Astrocyte of the spinal cord (primary cell): ENCODE measurements at regions not wholly inside any gene's neighbourhood (a gene's known extent, or its start where the extent isn't known, plus 50 kb on each side); places are given as distances from the start of the nearest gene placed in this dataset.

Experiments used
- DNase-seq: peaks from one replicate; pipeline ENCODE4 v3.0.0; 2011; ENCODE audit warnings: low read depth, low spot score
- H3K4me3 ChIP-seq: 2 replicates; pipeline ENCODE4 v1.5.1; 2011; ENCODE audit warnings: low read depth, mild to moderate bottlenecking, low read length, moderate library complexity
- in situ Hi-C: cut with HindIII; loops from 2 replicates; pipeline ENCODE4 v1.10.0; 2017; ENCODE audit warnings: low sequenced_read_pairs
- TF ChIP-seq, protein P1 (sequence below): IDR thresholded peaks from 2 replicates; pipeline ENCODE4 v1.5.1; 2012; ENCODE audit warnings: low read depth, mild to moderate bottlenecking, low read length, inconsistent platforms

DNA sequence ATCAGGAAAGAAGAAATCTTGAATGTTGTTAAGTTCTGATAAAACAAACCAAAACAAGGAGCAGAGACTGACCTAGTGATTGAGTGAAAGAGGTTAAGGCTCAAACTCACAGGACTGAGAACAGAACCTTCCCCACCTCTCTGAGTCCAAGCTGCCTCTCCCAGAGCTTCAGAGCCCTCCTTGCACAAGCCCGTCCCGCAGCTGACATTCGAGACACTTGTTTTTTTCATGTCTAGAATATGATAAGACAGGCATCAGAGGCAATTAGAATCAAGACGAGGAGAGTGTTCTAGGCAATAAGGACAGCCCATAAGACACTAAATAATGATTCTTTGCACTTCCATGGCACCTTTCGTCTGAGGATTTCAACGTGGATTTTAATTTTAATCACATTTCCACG, 140.6 kb downstream of the PXDC1 start:
- no peak overlapping the region for H3K4me3 ChIP-seq
- TF ChIP-seq, protein P1, sequence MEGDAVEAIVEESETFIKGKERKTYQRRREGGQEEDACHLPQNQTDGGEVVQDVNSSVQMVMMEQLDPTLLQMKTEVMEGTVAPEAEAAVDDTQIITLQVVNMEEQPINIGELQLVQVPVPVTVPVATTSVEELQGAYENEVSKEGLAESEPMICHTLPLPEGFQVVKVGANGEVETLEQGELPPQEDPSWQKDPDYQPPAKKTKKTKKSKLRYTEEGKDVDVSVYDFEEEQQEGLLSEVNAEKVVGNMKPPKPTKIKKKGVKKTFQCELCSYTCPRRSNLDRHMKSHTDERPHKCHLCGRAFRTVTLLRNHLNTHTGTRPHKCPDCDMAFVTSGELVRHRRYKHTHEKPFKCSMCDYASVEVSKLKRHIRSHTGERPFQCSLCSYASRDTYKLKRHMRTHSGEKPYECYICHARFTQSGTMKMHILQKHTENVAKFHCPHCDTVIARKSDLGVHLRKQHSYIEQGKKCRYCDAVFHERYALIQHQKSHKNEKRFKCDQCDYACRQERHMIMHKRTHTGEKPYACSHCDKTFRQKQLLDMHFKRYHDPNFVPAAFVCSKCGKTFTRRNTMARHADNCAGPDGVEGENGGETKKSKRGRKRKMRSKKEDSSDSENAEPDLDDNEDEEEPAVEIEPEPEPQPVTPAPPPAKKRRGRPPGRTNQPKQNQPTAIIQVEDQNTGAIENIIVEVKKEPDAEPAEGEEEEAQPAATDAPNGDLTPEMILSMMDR: no peak
- no peak for DNase-seq
- in situ Hi-C loops: no loop called here

- H3K4me3 ChIP-seq: no peak overlapping the region
- DNase-seq: peak; percentile 47
- TF ChIP-seq, protein P1: no peak
- in situ Hi-C loops: no loop called here
Measured at GRCh38 chr6:3610206-3610605, 141.3 kb downstream of the PXDC1 start.

- in situ Hi-C loops: no loop called here
- no peak overlapping the region for H3K4me3 ChIP-seq
- TF ChIP-seq, protein P1: no peak
- DNase-seq: no peak
Measured at GRCh38 chr6:3609388-3609787, 142.1 kb downstream of the PXDC1 start.

GRCh38 chr6:3608159-3608558, 143.4 kb downstream of the PXDC1 start:
- TF ChIP-seq, protein P1: no peak
- H3K4me3 ChIP-seq: no peak overlapping the region
- DNase-seq: peak; percentile 28
- in situ Hi-C loops: no loop called here

- no peak overlapping the region for H3K4me3 ChIP-seq
- in situ Hi-C loops: no loop called here
- DNase-seq: no peak
- TF ChIP-seq, protein P1: no peak
Measured at GRCh38 chr6:3607599-3607998, 143.9 kb downstream of the PXDC1 start.

GRCh38 chr6:3607171-3607570, 144.3 kb downstream of the PXDC1 start:
- H3K4me3 ChIP-seq: no peak overlapping the region

More at GRCh38 chr6:3607171-3607570, 144.3 kb downstream of the PXDC1 start:
- TF ChIP-seq, protein P1: no peak
- no peak for DNase-seq
- in situ Hi-C loops: no loop called here
